Chondrocyte (in vitro differentiated cells): ENCODE measurements at regions not wholly inside any gene's neighbourhood (a gene's known extent, or its start where the extent isn't known, plus 50 kb on each side); places are given as distances from the start of the nearest gene placed in this dataset.

Experiments used
- DNase-seq: peaks from one replicate; pipeline ENCODE4 v3.0.0; 2021; ENCODE audit warnings: mixed read lengths, low spot score
- H3K27ac Mint-ChIP-seq: one replicate; pipeline ENCODE4 v1.8.0; 2021; ENCODE audit warnings: mild to moderate bottlenecking, moderate library complexity, mixed read lengths; ENCODE audit not compliant: unreplicated experiment
- H3K27me3 Mint-ChIP-seq: 2 replicates; pipeline ENCODE4 v1.8.0; 2021; ENCODE audit warnings: low read depth, mixed read lengths
- H3K36me3 Mint-ChIP-seq: 2 replicates; pipeline ENCODE4 v1.8.0; 2021; ENCODE audit warnings: low read depth, mixed read lengths
- H3K4me1 Mint-ChIP-seq: 2 replicates; pipeline ENCODE4 v1.8.0; 2021; ENCODE audit warnings: low read depth, mild to moderate bottlenecking, mixed read lengths
- H3K4me3 Mint-ChIP-seq: one replicate; pipeline ENCODE4 v1.8.0; 2021; ENCODE audit warnings: mild to moderate bottlenecking, moderate library complexity, mixed read lengths; ENCODE audit not compliant: unreplicated experiment
- H3K9me3 Mint-ChIP-seq: 2 replicates; pipeline ENCODE4 v1.8.0; 2021; ENCODE audit warnings: low read depth, mixed read lengths
- TF ChIP-seq, protein P1 (sequence below): fragments of 200-600 bp; sonication (generic); IDR thresholded peaks from 2 replicates; pipeline ENCODE4 v1.5.0; 2021; ENCODE audit warnings: antibody characterized with exemption, mild to moderate bottlenecking, moderate library complexity

DNA sequence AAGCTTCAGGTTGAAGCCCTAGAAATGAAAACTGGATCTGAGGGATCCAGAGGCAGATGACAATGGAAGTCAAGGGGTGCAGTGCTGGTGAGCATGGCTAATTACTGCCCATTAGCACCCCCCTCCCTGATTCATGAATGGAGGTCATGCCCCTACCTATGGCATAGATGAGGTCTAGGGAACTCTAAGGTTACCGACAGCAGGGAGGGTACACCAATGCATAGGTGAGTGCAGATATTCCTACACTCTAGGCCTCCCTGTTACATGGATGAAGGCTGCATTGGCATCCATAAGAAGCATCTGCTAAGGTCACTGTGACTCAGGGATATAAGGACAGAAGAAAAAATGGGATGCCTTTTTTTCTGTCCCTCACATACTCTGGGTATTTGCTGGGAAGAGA is 147.3 kb downstream of the CCDC59 start:
- Mint-ChIP-seq H3K4me1 (no peaks in the 10 kb centered on the region), H3K36me3 (no peaks in the 10 kb centered on the region), H3K9me3 (peaks cover 29% of the 10 kb centered on the region), H3K27me3 (no peaks in the 10 kb centered on the region), H3K27ac (no peak overlapping the region), H3K4me3 (no peak overlapping the region)
- DNase-seq: no peak
- TF ChIP-seq, protein P1, sequence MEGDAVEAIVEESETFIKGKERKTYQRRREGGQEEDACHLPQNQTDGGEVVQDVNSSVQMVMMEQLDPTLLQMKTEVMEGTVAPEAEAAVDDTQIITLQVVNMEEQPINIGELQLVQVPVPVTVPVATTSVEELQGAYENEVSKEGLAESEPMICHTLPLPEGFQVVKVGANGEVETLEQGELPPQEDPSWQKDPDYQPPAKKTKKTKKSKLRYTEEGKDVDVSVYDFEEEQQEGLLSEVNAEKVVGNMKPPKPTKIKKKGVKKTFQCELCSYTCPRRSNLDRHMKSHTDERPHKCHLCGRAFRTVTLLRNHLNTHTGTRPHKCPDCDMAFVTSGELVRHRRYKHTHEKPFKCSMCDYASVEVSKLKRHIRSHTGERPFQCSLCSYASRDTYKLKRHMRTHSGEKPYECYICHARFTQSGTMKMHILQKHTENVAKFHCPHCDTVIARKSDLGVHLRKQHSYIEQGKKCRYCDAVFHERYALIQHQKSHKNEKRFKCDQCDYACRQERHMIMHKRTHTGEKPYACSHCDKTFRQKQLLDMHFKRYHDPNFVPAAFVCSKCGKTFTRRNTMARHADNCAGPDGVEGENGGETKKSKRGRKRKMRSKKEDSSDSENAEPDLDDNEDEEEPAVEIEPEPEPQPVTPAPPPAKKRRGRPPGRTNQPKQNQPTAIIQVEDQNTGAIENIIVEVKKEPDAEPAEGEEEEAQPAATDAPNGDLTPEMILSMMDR: no peak

DNA sequence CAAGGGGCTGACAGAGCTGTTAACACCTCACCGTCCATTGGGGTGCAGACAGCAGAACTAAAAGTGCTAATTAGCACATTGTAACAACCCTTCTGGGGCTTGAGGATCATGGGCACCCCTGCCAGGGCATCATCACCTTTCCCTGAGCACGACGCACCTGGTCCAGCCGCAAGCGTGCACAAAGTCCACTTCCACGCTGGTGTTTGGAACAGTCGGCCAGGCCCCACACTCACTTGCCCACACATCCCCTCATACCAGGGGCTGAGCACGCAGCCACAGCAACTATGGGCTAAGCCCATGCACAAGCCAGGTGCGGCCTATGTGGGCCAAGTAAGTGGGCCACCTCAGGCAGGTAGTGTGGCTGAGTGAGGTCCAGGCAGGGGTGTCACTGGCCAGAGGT is 148.7 kb downstream of the CCDC59 start:
- TF ChIP-seq, protein P1: no peak
- Mint-ChIP-seq H3K27me3 (no peaks in the 10 kb centered on the region), H3K4me1 (no peaks in the 10 kb centered on the region), H3K27ac (no peak overlapping the region), H3K36me3 (no peaks in the 10 kb centered on the region), H3K4me3 (no peak overlapping the region), H3K9me3 (peaks cover 36% of the 10 kb centered on the region)
- DNase-seq: peak; percentile 60

DNA sequence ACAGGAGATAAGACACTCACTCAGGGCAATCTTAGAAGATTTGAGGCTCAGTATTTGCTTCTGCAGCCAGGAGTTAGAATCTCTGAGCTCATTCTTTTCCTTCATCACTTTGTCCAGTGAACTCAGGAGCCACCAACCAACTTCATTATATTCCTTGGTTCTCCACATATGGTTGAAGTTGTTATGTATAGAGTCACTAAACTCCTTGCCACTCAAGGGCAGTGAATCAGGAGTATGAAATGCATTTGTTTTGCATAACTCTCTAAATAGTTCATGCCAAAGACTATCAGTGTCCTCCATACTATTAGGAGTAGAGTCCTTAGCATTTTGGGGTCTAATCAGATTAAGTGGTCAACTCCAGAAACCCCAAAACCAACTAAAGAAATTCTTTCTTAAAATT is 150.6 kb downstream of the CCDC59 start:
- no peak for DNase-seq
- Mint-ChIP-seq H3K27ac (no peak overlapping the region), H3K4me3 (no peak overlapping the region), H3K27me3 (no peaks in the 10 kb centered on the region), H3K36me3 (no peaks in the 10 kb centered on the region), H3K9me3 (peaks cover 41% of the 10 kb centered on the region), H3K4me1 (no peaks in the 10 kb centered on the region)
- TF ChIP-seq, protein P1: no peak

DNA sequence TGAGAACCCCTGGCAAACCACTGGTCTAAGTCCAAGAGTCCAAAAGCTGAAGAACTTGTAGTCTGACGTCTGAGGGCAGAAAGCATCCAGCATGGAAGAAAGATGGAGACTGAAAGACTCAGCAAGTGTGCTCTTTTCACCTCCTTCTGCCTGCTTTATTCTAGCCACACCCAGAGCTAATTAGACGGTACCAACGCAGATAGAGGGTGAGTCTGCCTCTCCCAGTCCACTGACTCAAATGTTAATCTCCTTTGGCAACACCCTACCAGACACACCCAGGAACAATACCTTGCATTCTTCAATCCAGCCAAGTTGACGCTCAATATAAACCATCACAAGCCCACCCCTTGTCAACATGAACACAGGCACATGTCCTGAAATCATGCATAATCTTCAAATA is 155.1 kb downstream of the CCDC59 start:
- Mint-ChIP-seq H3K36me3 (no peaks in the 10 kb centered on the region), H3K27me3 (no peaks in the 10 kb centered on the region), H3K9me3 (peaks cover 24% of the 10 kb centered on the region), H3K4me1 (no peaks in the 10 kb centered on the region), H3K27ac (no peak overlapping the region), H3K4me3 (no peak overlapping the region)
- TF ChIP-seq, protein P1: no peak
- DNase-seq: no peak

DNA sequence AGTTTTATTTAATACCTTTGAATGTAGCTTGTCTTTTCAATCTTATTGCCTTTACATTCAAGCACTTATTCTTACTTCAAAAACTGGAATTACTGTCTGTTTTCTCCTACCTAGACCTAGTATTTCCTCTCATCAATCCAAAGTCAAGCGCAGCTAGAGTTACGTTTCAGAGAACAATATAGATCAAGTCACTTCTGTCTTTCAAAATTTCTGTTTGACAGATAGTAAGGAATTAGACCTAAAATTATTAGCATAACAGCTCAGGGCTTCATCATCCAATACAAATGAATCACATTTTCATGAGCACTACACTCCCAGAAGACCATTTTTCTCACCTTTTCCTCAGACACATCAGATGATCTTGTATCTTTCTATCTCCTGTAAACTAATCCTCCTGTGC is 170.6 kb downstream of the CCDC59 start:
- Mint-ChIP-seq H3K9me3 (peaks cover 4% of the 10 kb centered on the region), H3K4me3 (no peak overlapping the region), H3K27ac (no peak overlapping the region), H3K4me1 (no peaks in the 10 kb centered on the region), H3K27me3 (peaks cover 2% of the 10 kb centered on the region), H3K36me3 (no peaks in the 10 kb centered on the region)
- no peak for DNase-seq
- TF ChIP-seq, protein P1: no peak
